H1 (cell line): ENCODE measurements at regions not wholly inside any gene's neighbourhood (a gene's known extent, or its start where the extent isn't known, plus 50 kb on each side); places are given as distances from the start of the nearest gene placed in this dataset.

Experiments
- NANOG ChIP-seq: IDR thresholded peaks from 2 replicates; pipeline ENCODE4 v1.6.1; 2011; ENCODE audit warnings: low read length, low read depth, mild to moderate bottlenecking, inconsistent platforms; ENCODE audit not compliant: insufficient read depth, poor library complexity, severe bottlenecking
- ZNF274 ChIP-seq: IDR thresholded peaks from 2 replicates; pipeline ENCODE4 v1.7.0; 2012; ENCODE audit warnings: low read length, borderline replicate concordance; ENCODE audit errors: extremely low read depth

DNA sequence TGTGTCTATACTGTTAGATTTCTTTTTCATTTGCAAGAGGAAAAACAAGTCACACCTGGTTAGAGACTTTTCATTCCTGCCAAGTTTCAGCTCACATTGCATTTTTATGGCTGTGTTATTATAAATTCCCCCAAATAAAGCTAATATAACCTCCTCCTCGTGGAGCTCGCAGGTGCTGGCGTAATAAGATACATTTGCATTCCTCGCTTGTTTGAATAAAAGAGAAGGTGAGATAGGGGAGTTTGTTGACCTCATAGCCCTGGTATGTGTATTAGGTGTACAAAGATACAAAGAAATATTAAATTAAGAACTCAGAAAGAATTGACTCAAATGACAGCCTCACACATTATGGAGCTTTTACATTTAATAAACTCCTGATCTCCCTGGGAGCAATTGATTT lies 257.7 kb upstream of the SP8 start (continued):
- TF ChIP-seq NANOG: no peak
- TF ChIP-seq ZNF274: no peak
